HG03066 (cell line): ENCODE measurements at regions not wholly inside any gene's neighbourhood (a gene's known extent, or its start where the extent isn't known, plus 50 kb on each side); places are given as distances from the start of the nearest gene placed in this dataset.

Experiments
- ATAC-seq: cut with Tn5 transposase; IDR thresholded peaks from one replicate; pipeline ENCODE4 v1.9.1; 2021; ENCODE audit warnings: low read depth; ENCODE audit not compliant: unreplicated experiment

- ATAC-seq = no peak
Observed at GRCh38 chr13:40270726-40271125, 395.7 kb downstream of the FOXO1 start.

GRCh38 chr13:40271271-40271885 is 395.1 kb downstream of the FOXO1 start:
- ATAC-seq = no peak

- no peak for ATAC-seq
Observed at GRCh38 chr13:40271931-40272775, 394.3 kb downstream of the FOXO1 start.

DNA sequence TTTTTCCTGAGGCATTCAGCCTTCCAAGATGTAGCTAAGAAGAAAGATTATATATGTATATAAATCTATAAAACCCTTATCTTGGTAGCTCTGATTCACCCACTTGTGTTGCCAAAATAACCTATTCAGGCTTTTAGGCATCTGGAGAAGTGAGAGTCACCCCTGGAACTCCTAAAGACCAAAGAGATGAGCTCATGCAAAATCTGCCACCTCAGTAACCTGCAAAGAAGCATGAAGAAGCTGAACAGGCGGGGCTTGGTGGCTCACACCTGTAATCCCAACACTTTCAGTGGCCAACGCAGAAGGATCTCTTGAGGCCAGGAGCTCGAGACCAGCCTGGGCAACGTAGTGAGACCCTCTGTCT is 393.7 kb downstream of the FOXO1 start:
- no peak for ATAC-seq

- ATAC-seq = no peak
Observed at GRCh38 chr13:40273253-40274025, 393.0 kb downstream of the FOXO1 start.

GRCh38 chr13:40274103-40274502 is 392.3 kb downstream of the FOXO1 start:
- ATAC-seq = no peak

DNA sequence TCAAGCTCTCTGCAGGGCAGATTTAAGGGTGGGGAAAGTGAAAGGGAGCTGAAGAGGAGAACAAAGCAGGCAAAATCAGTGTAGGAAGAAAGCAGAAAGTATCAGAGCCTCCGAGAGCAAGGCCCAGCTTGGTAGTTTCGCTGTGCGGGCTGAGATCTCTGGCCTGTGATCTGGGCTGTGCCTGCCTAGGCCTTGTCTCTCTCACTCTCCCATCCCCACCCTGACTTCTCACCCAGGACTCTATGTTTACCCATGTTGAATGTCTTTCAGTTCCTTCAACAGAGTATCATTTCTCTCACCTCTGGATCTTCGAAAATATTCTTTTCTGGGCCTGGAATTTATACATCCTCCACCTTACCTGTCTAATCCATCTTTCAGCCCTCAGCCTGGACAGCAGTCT is 391.3 kb downstream of the FOXO1 start:
- no peak for ATAC-seq

GRCh38 chr13:40275636-40276035 is 390.8 kb downstream of the FOXO1 start:
- ATAC-seq = no peak

DNA sequence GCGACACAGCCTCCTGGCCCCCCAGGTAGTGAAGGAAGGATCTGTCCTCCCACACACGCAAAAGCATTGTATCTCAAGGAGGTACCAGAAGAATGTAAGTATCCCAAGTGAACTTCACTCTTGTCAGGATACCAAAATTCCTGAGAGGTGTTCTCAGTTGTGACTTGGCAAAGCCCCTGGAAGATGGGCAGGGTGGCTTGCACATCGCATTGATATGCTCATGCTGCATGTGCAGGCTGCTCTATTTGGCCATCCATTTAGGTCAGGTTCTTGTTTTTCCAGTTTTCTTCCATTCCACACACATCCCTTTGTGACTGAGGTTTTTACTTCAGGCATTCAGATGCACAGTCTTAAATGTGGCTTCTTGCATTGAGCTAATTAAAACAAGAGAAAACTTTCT is 382.8 kb downstream of the FOXO1 start:
- ATAC-seq = no peak

- ATAC-seq = no peak
Observed at GRCh38 chr13:40285634-40286033, 380.8 kb downstream of the FOXO1 start.

DNA sequence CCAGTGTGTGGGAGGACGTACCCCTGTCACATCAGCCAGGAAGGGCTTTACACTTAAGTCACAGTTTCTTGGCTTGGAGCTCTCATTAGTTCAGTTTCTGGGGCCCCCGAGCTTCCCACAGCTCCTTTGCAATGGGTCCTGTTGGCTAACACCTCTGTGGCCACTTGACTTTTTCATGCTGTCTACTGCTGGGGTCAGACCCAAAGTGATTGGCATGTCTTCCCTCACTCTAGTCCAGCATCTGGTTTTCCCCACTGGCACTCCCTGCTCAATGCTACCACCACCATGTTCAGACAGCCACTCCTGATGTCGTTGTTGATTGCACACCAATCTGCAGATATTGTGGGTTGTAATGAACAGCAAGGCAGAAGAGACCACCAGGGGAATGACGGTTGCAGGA is 379.0 kb downstream of the FOXO1 start:
- no peak for ATAC-seq

GRCh38 chr13:40288259-40288658 is 378.2 kb downstream of the FOXO1 start:
- ATAC-seq = no peak

DNA sequence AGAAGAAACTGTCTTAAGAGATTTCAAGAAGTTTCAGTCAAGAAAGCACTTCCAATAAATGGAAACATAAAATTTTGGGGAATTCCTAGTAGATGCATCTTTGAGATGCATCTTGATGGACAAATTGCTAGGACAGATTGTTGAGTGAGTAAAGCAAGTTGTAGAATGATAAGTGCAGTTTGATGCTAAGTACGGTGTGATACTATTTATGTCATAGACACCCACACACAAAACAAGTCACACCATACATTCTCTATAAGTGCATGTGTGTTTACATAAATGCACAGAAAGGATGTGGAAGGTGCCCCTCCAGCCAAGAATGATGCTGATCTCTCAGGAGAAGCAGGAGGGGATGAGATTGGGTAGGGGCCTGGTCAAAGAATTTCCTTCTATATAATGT is 375.7 kb downstream of the FOXO1 start:
- ATAC-seq = no peak

- ATAC-seq = no peak
Observed at GRCh38 chr13:40292108-40292507, 374.3 kb downstream of the FOXO1 start.

GRCh38 chr13:40292536-40292935 is 373.9 kb downstream of the FOXO1 start:
- ATAC-seq = no peak

- no peak for ATAC-seq
Observed at GRCh38 chr13:40302351-40302750, 364.1 kb downstream of the FOXO1 start.

- ATAC-seq = no peak
Observed at GRCh38 chr13:40304391-40304790, 362.1 kb downstream of the FOXO1 start.

GRCh38 chr13:40306817-40307216 is 359.6 kb downstream of the FOXO1 start:
- ATAC-seq = no peak

- ATAC-seq = no peak
Observed at GRCh38 chr13:40309881-40310280, 356.6 kb downstream of the FOXO1 start.

DNA sequence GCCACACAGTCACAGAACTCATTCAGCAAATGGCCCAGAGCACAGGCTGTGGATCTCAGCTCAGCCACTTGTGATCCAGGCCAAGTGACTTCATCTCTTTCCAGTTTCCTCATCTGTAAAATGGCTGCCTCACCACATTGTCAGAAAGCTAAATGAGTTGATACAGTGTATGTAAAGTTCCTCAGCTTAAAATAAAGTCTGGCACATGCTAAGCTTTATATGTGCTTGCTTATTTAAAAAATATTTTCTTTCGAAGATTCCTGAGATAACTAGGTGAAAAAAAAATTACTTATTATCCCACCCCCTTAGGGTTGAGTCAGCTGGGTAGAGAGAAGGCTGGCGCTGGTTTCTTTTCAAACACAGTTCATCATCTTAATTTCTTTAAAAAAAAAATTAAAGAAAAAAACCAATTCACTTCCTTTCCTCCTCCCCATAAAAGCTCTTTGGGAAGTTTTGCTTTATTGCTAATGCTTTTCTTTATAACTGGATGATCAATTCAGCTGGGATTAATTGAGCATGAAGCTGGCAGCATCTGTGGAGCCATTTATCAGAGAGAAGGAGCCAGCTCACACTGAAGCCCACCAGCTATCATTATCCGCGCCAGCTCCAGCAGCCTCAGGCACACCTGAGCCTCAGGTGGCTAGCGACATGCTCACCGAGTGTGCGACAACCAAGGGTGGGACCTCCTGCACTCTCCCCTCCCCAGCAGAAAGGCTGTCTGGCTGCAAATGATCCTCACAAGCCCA is 354.9 kb downstream of the FOXO1 start:
- ATAC-seq = no peak
